GM18868 (cell line): ENCODE measurements at regions not wholly inside any gene's neighbourhood (a gene's known extent, or its start where the extent isn't known, plus 50 kb on each side); places are given as distances from the start of the nearest gene placed in this dataset.

Source experiments
- ATAC-seq: cut with Tn5 transposase; IDR thresholded peaks from one replicate; pipeline ENCODE4 v1.9.1; 2021; ENCODE audit warnings: mild to moderate bottlenecking, moderate library complexity; ENCODE audit not compliant: unreplicated experiment

- ATAC-seq, result peak; percentile 93
Observed at GRCh38 chr4:120977435-120977997, 55.0 kb upstream of the PRDM5 start.

GRCh38 chr4:120973207-120973606 is 50.7 kb upstream of the PRDM5 start:
- no peak for ATAC-seq
